Stimulated activated naive CD4-positive, alpha-beta T cell treated with Interleukin-2 at 50 U/mL for 16 hours (primary cell): ENCODE measurements at regions not wholly inside any gene's neighbourhood (a gene's known extent, or its start where the extent isn't known, plus 50 kb on each side); places are given as distances from the start of the nearest gene placed in this dataset.

Experiments used
- DNase-seq: peaks from one replicate; lab custom pipeline; 2025; lab: John Stamatoyannopoulos, UW

- no peak for DNase-seq
Observed at GRCh38 chr6:104418839-104419238, 440.9 kb downstream of the HACE1 start.

GRCh38 chr6:104418125-104418524 lies 441.6 kb downstream of the HACE1 start:
- DNase-seq: no peak

- no peak for DNase-seq
Observed at GRCh38 chr6:104414723-104415122, 445.0 kb downstream of the HACE1 start.

- no peak for DNase-seq
Observed at GRCh38 chr6:104413767-104414166, 446.0 kb downstream of the HACE1 start.

- DNase-seq: no peak
Observed at GRCh38 chr6:104411302-104411701, 448.4 kb downstream of the HACE1 start.

GRCh38 chr6:104409913-104410312 lies 449.8 kb downstream of the HACE1 start:
- DNase-seq: no peak

- DNase-seq: no peak
Observed at GRCh38 chr6:104407957-104408356, 451.8 kb downstream of the HACE1 start.

- DNase-seq: no peak
Observed at GRCh38 chr6:104404377-104404776, 455.3 kb downstream of the HACE1 start.

- DNase-seq: no peak
Observed at GRCh38 chr6:104402572-104402971, 457.1 kb downstream of the HACE1 start.

GRCh38 chr6:104401926-104402325 lies 457.8 kb downstream of the HACE1 start:
- no peak for DNase-seq

- no peak for DNase-seq
Observed at GRCh38 chr6:104400844-104401243, 458.9 kb downstream of the HACE1 start.

GRCh38 chr6:104396077-104396476 lies 463.6 kb downstream of the HACE1 start:
- no peak for DNase-seq

- DNase-seq: no peak
Observed at GRCh38 chr6:104381907-104382306, 477.8 kb downstream of the HACE1 start.

- DNase-seq: no peak
Observed at GRCh38 chr6:104365451-104366234, 494.1 kb downstream of the HACE1 start.

- DNase-seq: no peak
Observed at GRCh38 chr6:104357928-104358327, 501.8 kb downstream of the HACE1 start.

GRCh38 chr6:104356197-104356596 lies 503.5 kb downstream of the HACE1 start:
- DNase-seq: no peak

GRCh38 chr6:104349191-104349590 lies 510.5 kb downstream of the HACE1 start:
- no peak for DNase-seq

- DNase-seq: no peak
Observed at GRCh38 chr6:104344223-104344622, 515.5 kb downstream of the HACE1 start.

GRCh38 chr6:104332364-104332763 lies 527.4 kb downstream of the HACE1 start:
- DNase-seq: no peak

- DNase-seq: no peak
Observed at GRCh38 chr6:104326173-104327001, 533.3 kb downstream of the HACE1 start.

GRCh38 chr6:104325341-104326172 lies 534.2 kb downstream of the HACE1 start:
- DNase-seq: no peak

GRCh38 chr6:104324301-104324700 lies 535.4 kb downstream of the HACE1 start:
- DNase-seq: no peak
